ENCODE measurements at regions not wholly inside any gene's neighbourhood (a gene's known extent, or its start where the extent isn't known, plus 50 kb on each side); places are given as distances from the start of the nearest gene placed in this dataset.

- TF ChIP-seq POLR2A (IDR thresholded peaks at IDR 0.05; ENCODE audit: low read depth), result no peak
- no peak for TF ChIP-seq EP300 (IDR thresholded peaks at IDR 0.05)
- TF ChIP-seq, protein P1, sequence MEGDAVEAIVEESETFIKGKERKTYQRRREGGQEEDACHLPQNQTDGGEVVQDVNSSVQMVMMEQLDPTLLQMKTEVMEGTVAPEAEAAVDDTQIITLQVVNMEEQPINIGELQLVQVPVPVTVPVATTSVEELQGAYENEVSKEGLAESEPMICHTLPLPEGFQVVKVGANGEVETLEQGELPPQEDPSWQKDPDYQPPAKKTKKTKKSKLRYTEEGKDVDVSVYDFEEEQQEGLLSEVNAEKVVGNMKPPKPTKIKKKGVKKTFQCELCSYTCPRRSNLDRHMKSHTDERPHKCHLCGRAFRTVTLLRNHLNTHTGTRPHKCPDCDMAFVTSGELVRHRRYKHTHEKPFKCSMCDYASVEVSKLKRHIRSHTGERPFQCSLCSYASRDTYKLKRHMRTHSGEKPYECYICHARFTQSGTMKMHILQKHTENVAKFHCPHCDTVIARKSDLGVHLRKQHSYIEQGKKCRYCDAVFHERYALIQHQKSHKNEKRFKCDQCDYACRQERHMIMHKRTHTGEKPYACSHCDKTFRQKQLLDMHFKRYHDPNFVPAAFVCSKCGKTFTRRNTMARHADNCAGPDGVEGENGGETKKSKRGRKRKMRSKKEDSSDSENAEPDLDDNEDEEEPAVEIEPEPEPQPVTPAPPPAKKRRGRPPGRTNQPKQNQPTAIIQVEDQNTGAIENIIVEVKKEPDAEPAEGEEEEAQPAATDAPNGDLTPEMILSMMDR (IDR thresholded peaks at IDR 0.05), result no peak
- TF ChIP-seq POLR2AphosphoS5 (IDR thresholded peaks at IDR 0.05), result no peak
Measured at GRCh38 chr3:135837977-135838631, 127.4 kb upstream of the PPP2R3A start.

DNA sequence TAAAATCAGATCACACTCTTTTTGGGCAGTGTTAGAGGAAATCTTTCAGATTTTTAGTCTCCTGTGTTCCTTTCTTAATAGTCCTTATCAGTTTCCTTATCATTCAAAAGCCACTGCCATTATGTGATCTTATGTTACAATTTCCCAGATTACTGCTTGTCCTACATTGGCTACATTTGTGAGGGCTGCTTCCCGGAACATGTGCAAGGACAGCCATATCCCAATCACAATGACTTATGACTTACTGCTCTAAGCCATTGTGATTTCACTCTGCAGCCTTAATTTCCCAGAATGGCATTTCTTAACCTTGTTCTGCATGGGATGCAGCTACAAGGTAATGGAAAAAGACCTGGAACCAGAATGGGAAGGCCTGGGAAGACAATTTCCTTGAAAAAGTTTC is 125.1 kb upstream of the PPP2R3A start:
- TF ChIP-seq EP300 (IDR thresholded peaks at IDR 0.05), result no peak
- TF ChIP-seq, protein P1 (IDR thresholded peaks at IDR 0.05), result no peak
- TF ChIP-seq POLR2AphosphoS5 (IDR thresholded peaks at IDR 0.05), result no peak
- no peak for TF ChIP-seq POLR2A (IDR thresholded peaks at IDR 0.05; ENCODE audit: low read depth)
- no peak overlapping the region for H3K4me3 ChIP-seq
- H3K9me3 ChIP-seq, result no peaks in the 10 kb centered on the region

More at GRCh38 chr3:135837977-135838631, 127.4 kb upstream of the PPP2R3A start:
- Histone ChIP-seq H3K27ac (replicated peaks in 1 of 4) (no peak overlapping the region), H3K27me3 (no peaks in the 10 kb centered on the region), H3K9me3 (no peaks in the 10 kb centered on the region), H3K4me3 (no peak overlapping the region), H3K36me3 (no peaks in the 10 kb centered on the region), H3K4me1 (no peaks in the 10 kb centered on the region)
- intact Hi-C loops (cut with DNase I), result no loop called here
- 80% methylated on average over 5 of the region's 5 CpGs for WGBS
- no peak for DNase-seq (ENCODE audit: extremely low spot score)

DNA sequence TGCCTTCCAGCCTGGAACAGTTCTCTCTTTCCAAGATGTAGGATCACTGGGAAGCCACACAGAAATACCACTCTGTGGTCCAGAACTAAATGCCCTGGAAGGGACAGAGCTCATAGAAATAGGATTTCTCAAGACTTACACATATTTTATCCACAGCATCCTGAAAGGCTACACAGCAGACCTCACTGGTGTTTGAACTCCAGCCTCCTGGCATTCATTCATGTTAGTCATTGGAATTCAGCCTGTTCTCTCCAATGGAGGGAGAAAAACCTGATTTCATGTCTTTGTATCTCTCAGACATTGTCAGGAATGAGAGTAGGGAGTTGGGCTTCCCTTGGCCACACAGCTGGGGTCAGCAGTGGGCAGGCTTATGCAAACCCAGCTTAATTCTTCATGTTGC is 121.1 kb upstream of the PPP2R3A start:
- Histone ChIP-seq H3K4me1 (no peaks in the 10 kb centered on the region), H3K27me3 (no peaks in the 10 kb centered on the region), H3K27ac (replicated peaks in 1 of 4) (no peak overlapping the region), H3K36me3 (no peaks in the 10 kb centered on the region), H3K9me3 (no peaks in the 10 kb centered on the region), H3K4me3 (no peak overlapping the region)
- intact Hi-C loops (cut with DNase I), result no loop called here
- DNase-seq (ENCODE audit: extremely low spot score), result no peak
- TF ChIP-seq, protein P1 (IDR thresholded peaks at IDR 0.05), result no peak
- TF ChIP-seq EP300 (IDR thresholded peaks at IDR 0.05) (no peak), POLR2A (IDR thresholded peaks at IDR 0.05; ENCODE audit: low read depth) (no peak), POLR2AphosphoS5 (IDR thresholded peaks at IDR 0.05) (no peak)

More for the DNA sequence above, 125.1 kb upstream of the PPP2R3A start:
- H3K4me1 ChIP-seq, result no peaks in the 10 kb centered on the region
- intact Hi-C loops (cut with DNase I), result no loop called here
- H3K36me3 ChIP-seq, result no peaks in the 10 kb centered on the region
- no peak overlapping the region for H3K27ac ChIP-seq (replicated peaks in 1 of 4)
- H3K27me3 ChIP-seq, result no peaks in the 10 kb centered on the region
- WGBS, result 80% methylated on average over 1 of the region's 1 CpG
- no peak for DNase-seq (ENCODE audit: extremely low spot score)

DNA sequence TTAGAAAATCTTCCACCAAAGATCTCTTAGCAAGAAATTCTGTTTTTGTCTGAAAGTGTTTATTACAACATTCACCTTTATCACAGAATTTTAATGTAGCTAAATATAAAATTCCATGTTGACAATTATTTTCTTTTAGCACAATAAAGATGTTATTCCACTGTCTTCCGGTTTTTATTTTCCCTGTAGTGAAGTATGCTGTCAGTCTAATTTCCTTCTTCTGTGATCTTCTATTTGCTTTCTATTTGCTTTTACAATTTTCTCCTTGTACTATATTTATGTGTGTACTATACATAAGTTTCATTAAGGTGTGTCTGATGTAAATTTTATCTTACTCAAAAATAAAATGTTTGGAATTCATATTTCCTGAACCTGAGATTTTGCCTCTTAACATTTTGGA is 117.5 kb upstream of the PPP2R3A start:
- WGBS, result 84% methylated on average over 1 of the region's 1 CpG
- intact Hi-C loops (cut with DNase I), result no loop called here
- no peak for DNase-seq (ENCODE audit: extremely low spot score)

More for the DNA sequence above, 117.5 kb upstream of the PPP2R3A start:
- Histone ChIP-seq H3K27me3 (peaks cover 0 to 3% (median 0%) of the 10 kb centered on the region in 4 donors), H3K9me3 (no peaks in the 10 kb centered on the region), H3K36me3 (no peaks in the 10 kb centered on the region), H3K4me3 (no peak overlapping the region), H3K4me1 (no peaks in the 10 kb centered on the region), H3K27ac (replicated peaks in 1 of 4) (no peak overlapping the region)
- TF ChIP-seq, protein P1 (IDR thresholded peaks at IDR 0.05), result no peak
